ENCODE measurements at regions not wholly inside any gene's neighbourhood (a gene's known extent, or its start where the extent isn't known, plus 50 kb on each side); places are given as distances from the start of the nearest gene placed in this dataset.

- TF ChIP-seq CTCF (IDR thresholded peaks at IDR 0.05; ENCODE audit: low read length): no peak
- no peak for TF ChIP-seq EZH2 (IDR thresholded peaks at IDR 0.05; ENCODE audit: borderline replicate concordance, low read length)
These were observed 297.7 kb upstream of the CLNK start for GRCh38 chr4:10982305-10982704.

Data from OCI-LY1 (cell line).